HG02870 (cell line): ENCODE measurements at regions not wholly inside any gene's neighbourhood (a gene's known extent, or its start where the extent isn't known, plus 50 kb on each side); places are given as distances from the start of the nearest gene placed in this dataset.

Experiments used
- ATAC-seq: cut with Tn5 transposase; IDR thresholded peaks from one replicate; pipeline ENCODE4 v1.9.1; 2021; ENCODE audit warnings: mild to moderate bottlenecking, moderate library complexity; ENCODE audit not compliant: unreplicated experiment

GRCh38 chr2:48249631-48250473, 64.6 kb upstream of the FOXN2 start:
- no peak for ATAC-seq

- no peak for ATAC-seq
Measured at GRCh38 chr2:48250474-48250844, 64.0 kb upstream of the FOXN2 start.

- ATAC-seq = no peak
Measured at GRCh38 chr2:48250943-48251342, 63.5 kb upstream of the FOXN2 start.

- ATAC-seq = no peak
Measured at GRCh38 chr2:48251437-48252148, 62.9 kb upstream of the FOXN2 start.

- ATAC-seq = no peak
Measured at GRCh38 chr2:48253301-48253700, 61.2 kb upstream of the FOXN2 start.

GRCh38 chr2:48254839-48255238, 59.6 kb upstream of the FOXN2 start:
- no peak for ATAC-seq

GRCh38 chr2:48257456-48257855, 57.0 kb upstream of the FOXN2 start:
- ATAC-seq = no peak

- no peak for ATAC-seq
Measured at GRCh38 chr2:48258481-48259149, 55.9 kb upstream of the FOXN2 start.

- ATAC-seq = no peak
Measured at GRCh38 chr2:48259811-48260210, 54.7 kb upstream of the FOXN2 start.

GRCh38 chr2:48264627-48265026, 49.9 kb upstream of the FOXN2 start:
- no peak for ATAC-seq
